DND-41 (cell line): ENCODE measurements at regions not wholly inside any gene's neighbourhood (a gene's known extent, or its start where the extent isn't known, plus 50 kb on each side); places are given as distances from the start of the nearest gene placed in this dataset.

Experiments
- ATAC-seq: fragments of 200-7000 bp; cut with Tn5 transposase; 3 replicates; pipeline ENCODE4 v1.9.1; 2021; ENCODE audit warnings: low read depth; ENCODE audit not compliant: insufficient read depth
- DNase-seq: peaks from one replicate; pipeline ENCODE4 v3.0.0-alpha.2; 2020
- H2AFZ ChIP-seq: 2 replicates; pipeline ENCODE4 v1.6.0; 2012; ENCODE audit warnings: low read depth, low read length
- H3K27ac ChIP-seq: 2 replicates; pipeline ENCODE4 v1.5.1; 2012; ENCODE audit warnings: low read length, inconsistent platforms
- H3K27me3 ChIP-seq: fragments of 200-600 bp; sonication (generic); 2 replicates; pipeline ENCODE4 v1.6.0; 2012; ENCODE audit warnings: low read length, mild to moderate bottlenecking, inconsistent platforms; ENCODE audit not compliant: insufficient read depth, poor library complexity
- H3K36me3 ChIP-seq: 2 replicates; pipeline ENCODE4 v1.5.1; 2012; ENCODE audit warnings: low read length, inconsistent platforms; ENCODE audit not compliant: insufficient read depth
- H3K4me1 ChIP-seq: 2 replicates; pipeline ENCODE4 v1.5.1; 2012; ENCODE audit warnings: mild to moderate bottlenecking, low read length; ENCODE audit not compliant: insufficient read depth
- H3K4me2 ChIP-seq: 2 replicates; pipeline ENCODE4 v1.6.0; 2012; ENCODE audit warnings: mild to moderate bottlenecking, moderate library complexity, low read length, inconsistent platforms; ENCODE audit not compliant: insufficient read depth
- H3K4me3 ChIP-seq, 2 experiments: fragments of 200-600 bp in 1 of 2; shearing (Covaris generic) in 1 of 2; 2 replicates each; pipeline ENCODE4 v1.5.1; 2012 to 2016; ENCODE audit warnings: inconsistent platforms in 2 of 2, low read length in 2 of 2, mild to moderate bottlenecking in 2 of 2, low read depth in 1 of 2, moderate library complexity in 1 of 2
- H3K79me2 ChIP-seq: 2 replicates; pipeline ENCODE4 v1.6.0; 2012; ENCODE audit warnings: low read length, inconsistent platforms; ENCODE audit not compliant: insufficient read depth
- H3K9ac ChIP-seq: 2 replicates; pipeline ENCODE4 v1.6.0; 2012; ENCODE audit warnings: low read depth, mild to moderate bottlenecking, inconsistent platforms, low read length, moderate library complexity
- H3K9me3 ChIP-seq: 2 replicates; pipeline ENCODE4 v1.5.1; 2012; ENCODE audit warnings: low read length, moderate library complexity, mild to moderate bottlenecking, inconsistent platforms; ENCODE audit not compliant: insufficient read depth, severe bottlenecking
- H4K20me1 ChIP-seq: 2 replicates; pipeline ENCODE4 v1.6.0; 2012; ENCODE audit warnings: low read length; ENCODE audit not compliant: insufficient read depth
- EZH2 ChIP-seq: IDR thresholded peaks from 3 replicates; pipeline ENCODE4 v1.6.1; 2012; ENCODE audit warnings: borderline replicate concordance, low read depth, mild to moderate bottlenecking, moderate library complexity, low read length, inconsistent platforms; ENCODE audit not compliant: severe bottlenecking
- TF ChIP-seq, protein P1 (sequence below): IDR thresholded peaks from 2 replicates; pipeline ENCODE4 v1.5.1; 2012; ENCODE audit warnings: borderline replicate concordance, low read length, moderate library complexity, mild to moderate bottlenecking; ENCODE audit not compliant: poor library complexity, severe bottlenecking; ENCODE audit errors: extremely low read depth

DNA sequence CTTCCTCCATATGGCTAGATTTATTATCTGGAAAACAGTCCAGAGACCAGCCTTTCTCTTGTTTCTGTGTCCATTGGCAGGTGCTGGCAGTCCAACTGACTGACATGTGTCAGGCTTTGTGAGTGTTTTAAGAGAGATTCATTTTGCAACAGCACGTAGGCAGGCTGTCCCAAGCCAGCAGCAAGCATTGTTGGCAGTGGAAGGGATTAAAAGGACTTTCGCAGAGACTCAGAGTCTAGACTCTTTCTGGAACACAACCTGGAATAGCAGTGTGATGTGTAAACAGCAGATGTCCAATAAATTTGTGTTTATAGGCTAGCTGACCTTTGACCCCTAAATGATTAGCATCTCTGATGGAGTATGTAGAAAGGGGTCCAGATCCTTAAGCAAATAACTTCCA is 222.2 kb upstream of the SERP2 start:
- H3K9ac ChIP-seq, result no peak overlapping the region
- DNase-seq, result no peak
- H3K27ac ChIP-seq, result no peak overlapping the region
- TF ChIP-seq, protein P1, sequence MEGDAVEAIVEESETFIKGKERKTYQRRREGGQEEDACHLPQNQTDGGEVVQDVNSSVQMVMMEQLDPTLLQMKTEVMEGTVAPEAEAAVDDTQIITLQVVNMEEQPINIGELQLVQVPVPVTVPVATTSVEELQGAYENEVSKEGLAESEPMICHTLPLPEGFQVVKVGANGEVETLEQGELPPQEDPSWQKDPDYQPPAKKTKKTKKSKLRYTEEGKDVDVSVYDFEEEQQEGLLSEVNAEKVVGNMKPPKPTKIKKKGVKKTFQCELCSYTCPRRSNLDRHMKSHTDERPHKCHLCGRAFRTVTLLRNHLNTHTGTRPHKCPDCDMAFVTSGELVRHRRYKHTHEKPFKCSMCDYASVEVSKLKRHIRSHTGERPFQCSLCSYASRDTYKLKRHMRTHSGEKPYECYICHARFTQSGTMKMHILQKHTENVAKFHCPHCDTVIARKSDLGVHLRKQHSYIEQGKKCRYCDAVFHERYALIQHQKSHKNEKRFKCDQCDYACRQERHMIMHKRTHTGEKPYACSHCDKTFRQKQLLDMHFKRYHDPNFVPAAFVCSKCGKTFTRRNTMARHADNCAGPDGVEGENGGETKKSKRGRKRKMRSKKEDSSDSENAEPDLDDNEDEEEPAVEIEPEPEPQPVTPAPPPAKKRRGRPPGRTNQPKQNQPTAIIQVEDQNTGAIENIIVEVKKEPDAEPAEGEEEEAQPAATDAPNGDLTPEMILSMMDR, result no peak
- TF ChIP-seq EZH2, result no peak
- ATAC-seq, result no peak
- no peak overlapping the region for H3K4me2 ChIP-seq
- H3K4me3 ChIP-seq, result no peak overlapping the region
- no peaks in the 10 kb centered on the region for H3K79me2 ChIP-seq
- H3K9me3 ChIP-seq, result no peaks in the 10 kb centered on the region
- H3K36me3 ChIP-seq, result no peaks in the 10 kb centered on the region
- no peak overlapping the region for H2AFZ ChIP-seq
- no peaks in the 10 kb centered on the region for H4K20me1 ChIP-seq
- no peaks in the 10 kb centered on the region for H3K4me1 ChIP-seq
- no peaks in the 10 kb centered on the region for H3K27me3 ChIP-seq

DNA sequence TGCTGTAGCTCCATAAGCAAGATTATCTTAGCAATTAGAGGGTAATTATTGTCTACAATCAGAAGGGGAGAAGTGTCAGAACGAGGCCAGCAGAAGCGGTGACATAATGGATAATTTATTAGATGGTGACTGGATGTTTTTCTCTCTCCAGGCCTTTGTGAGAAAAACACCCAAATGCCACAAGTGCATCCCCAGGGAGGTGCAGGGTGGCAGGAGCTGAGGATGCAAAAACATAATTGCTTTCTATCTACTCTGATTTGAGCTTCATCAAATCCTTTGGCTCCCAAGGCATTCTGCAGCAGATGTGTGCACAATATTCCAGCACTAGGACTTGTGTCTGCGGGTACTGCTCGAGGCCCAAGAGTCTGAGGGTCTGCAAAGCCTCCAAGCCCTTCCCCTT is 220.1 kb upstream of the SERP2 start:
- H3K36me3 ChIP-seq, result no peaks in the 10 kb centered on the region
- H3K79me2 ChIP-seq, result no peaks in the 10 kb centered on the region
- ATAC-seq (no peak), DNase-seq (no peak)
- no peaks in the 10 kb centered on the region for H3K4me1 ChIP-seq
- H2AFZ ChIP-seq, result no peak overlapping the region
- TF ChIP-seq, protein P1, result no peak
- no peak for TF ChIP-seq EZH2
- no peak overlapping the region for H3K27ac ChIP-seq
- H3K27me3 ChIP-seq, result no peaks in the 10 kb centered on the region
- H3K9ac ChIP-seq, result no peak overlapping the region
- no peak overlapping the region for H3K4me2 ChIP-seq
- H4K20me1 ChIP-seq, result no peaks in the 10 kb centered on the region
- no peaks in the 10 kb centered on the region for H3K9me3 ChIP-seq
- H3K4me3 ChIP-seq, result no peak overlapping the region

DNA sequence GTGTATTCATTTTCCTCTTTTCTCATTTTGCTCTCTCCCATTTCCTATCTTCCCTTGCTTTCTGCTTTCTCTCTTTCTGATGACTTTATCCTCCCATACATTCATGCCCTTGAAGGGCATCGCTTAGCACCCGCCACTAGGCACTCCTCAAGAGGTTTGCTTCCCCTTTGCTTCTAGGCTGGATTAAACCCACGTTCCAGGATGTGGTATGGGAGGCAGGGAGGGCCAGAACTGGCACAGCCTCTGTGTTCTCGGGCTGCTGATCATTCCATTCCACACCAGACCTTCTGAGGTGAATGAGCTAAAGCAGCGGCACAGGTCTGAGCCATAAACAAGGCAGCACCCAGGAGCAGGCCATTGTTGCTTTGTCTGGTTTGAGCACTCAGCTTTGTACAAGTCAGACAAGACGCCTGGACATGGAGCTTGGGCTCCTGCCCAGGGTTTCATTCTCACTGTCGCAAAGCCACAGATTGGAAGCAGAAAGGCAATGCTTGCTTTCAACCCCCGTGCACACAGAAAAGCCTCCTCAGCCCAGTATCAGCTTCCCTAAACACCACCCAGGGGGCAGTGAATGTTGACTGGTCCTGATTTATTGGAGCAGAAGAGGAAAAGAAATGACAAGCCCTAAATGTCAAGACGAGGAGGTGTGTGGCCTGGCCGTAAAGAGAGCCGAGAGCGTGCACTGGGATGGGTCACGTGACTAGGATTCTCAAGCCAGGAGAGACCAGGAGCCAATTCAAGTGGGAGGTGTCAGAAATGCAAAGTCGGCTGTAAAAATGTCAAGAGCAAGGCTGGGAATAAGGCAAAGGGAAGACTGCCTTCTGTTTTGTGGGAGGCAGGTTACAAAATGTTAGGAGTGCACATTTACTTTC is 218.0 kb upstream of the SERP2 start:
- no peaks in the 10 kb centered on the region for H3K27me3 ChIP-seq
- no peaks in the 10 kb centered on the region for H4K20me1 ChIP-seq
- no peak overlapping the region for H3K4me3 ChIP-seq
- H3K4me2 ChIP-seq, result no peak overlapping the region
- H3K4me1 ChIP-seq, result no peaks in the 10 kb centered on the region
- TF ChIP-seq EZH2, result no peak
- TF ChIP-seq, protein P1, result no peak
- H3K36me3 ChIP-seq, result no peaks in the 10 kb centered on the region
- H3K79me2 ChIP-seq, result no peaks in the 10 kb centered on the region
- DNase-seq (no peak), ATAC-seq (peak; percentile 55; the same call in 2 of the 3 replicates)
- no peak overlapping the region for H3K9ac ChIP-seq
- no peak overlapping the region for H2AFZ ChIP-seq
- no peaks in the 10 kb centered on the region for H3K9me3 ChIP-seq
- no peak overlapping the region for H3K27ac ChIP-seq
